Smooth muscle cell (in vitro differentiated cells): ENCODE measurements at regions not wholly inside any gene's neighbourhood (a gene's known extent, or its start where the extent isn't known, plus 50 kb on each side); places are given as distances from the start of the nearest gene placed in this dataset.

Experiments
- DNase-seq: peaks from one replicate; lab custom pipeline; 2025; ENCODE audit not compliant: unreplicated experiment; lab: John Stamatoyannopoulos, UW
- H2AFZ ChIP-seq: fragments of 200-600 bp; sonication (generic); 2 replicates; pipeline ENCODE4 v1.6.0; 2016; ENCODE audit warnings: antibody characterized with exemption, low read depth, mild to moderate bottlenecking
- H3F3A ChIP-seq: fragments of 200-600 bp; sonication (generic); 2 replicates; pipeline ENCODE4 v1.6.0; 2017; ENCODE audit warnings: antibody characterized with exemption, low read depth
- H3K27ac ChIP-seq: fragments of 200-600 bp; sonication (generic); 2 replicates; pipeline ENCODE4 v1.5.1; 2016; ENCODE audit warnings: low read depth, mild to moderate bottlenecking
- H3K27me3 ChIP-seq: fragments of 200-600 bp; sonication (generic); 2 replicates; pipeline ENCODE4 v1.6.1; 2016; ENCODE audit warnings: low read depth, mild to moderate bottlenecking
- H3K36me3 ChIP-seq: fragments of 200-600 bp; sonication (generic); 2 replicates; pipeline ENCODE4 v1.5.1; 2016; ENCODE audit warnings: low read depth
- H3K4me1 ChIP-seq: fragments of 200-600 bp; sonication (generic); 2 replicates; pipeline ENCODE4 v1.5.1; 2016; ENCODE audit warnings: low read depth
- H3K4me2 ChIP-seq: fragments of 200-600 bp; sonication (generic); 2 replicates; pipeline ENCODE4 v1.6.0; 2016; ENCODE audit warnings: mild to moderate bottlenecking
- H3K4me3 ChIP-seq: fragments of 200-600 bp; sonication (generic); 2 replicates; pipeline ENCODE4 v1.5.1; 2016; ENCODE audit warnings: mild to moderate bottlenecking
- H3K79me2 ChIP-seq: fragments of 200-600 bp; sonication (generic); 2 replicates; pipeline ENCODE4 v1.6.0; 2016; ENCODE audit warnings: low read depth, mild to moderate bottlenecking
- H3K9ac ChIP-seq: fragments of 200-600 bp; sonication (generic); 2 replicates; pipeline ENCODE4 v1.6.0; 2016; ENCODE audit warnings: low read depth
- H3K9me3 ChIP-seq: fragments of 200-600 bp; sonication (generic); replicated peaks from 2 replicates; pipeline ENCODE4 v1.5.1; 2016; ENCODE audit warnings: low read depth
- H4K20me1 ChIP-seq: fragments of 200-600 bp; sonication (generic); 2 replicates; pipeline ENCODE4 v1.6.0; 2016; ENCODE audit warnings: low read depth
- CTCF ChIP-seq: fragments of 200-600 bp; sonication (generic); IDR thresholded peaks from 2 replicates; pipeline ENCODE4 v1.5.1; 2017; ENCODE audit warnings: borderline replicate concordance, mild to moderate bottlenecking, antibody characterized with exemption; ENCODE audit not compliant: insufficient read depth, poor library complexity, severe bottlenecking
- WGBS: methylation state at CpG from one replicate; pipeline ENCODE4 v1.1.7; 2016; ENCODE audit warnings: low lambda C conversion rate; 5-methylcytosine and 5-hydroxymethylcytosine counted together

- Histone ChIP-seq H3K79me2 (no peaks in the 10 kb centered on the region), H3K27ac (no peak overlapping the region), H3K4me3 (no peak overlapping the region), H2AFZ (no peak overlapping the region), H3K4me2 (no peak overlapping the region), H3K36me3 (no peaks in the 10 kb centered on the region), H3F3A (peaks cover 6% of the 10 kb centered on the region), H3K27me3 (no peaks in the 10 kb centered on the region), H4K20me1 (no peaks in the 10 kb centered on the region), H3K4me1 (no peaks in the 10 kb centered on the region), H3K9me3 (no peaks in the 10 kb centered on the region), H3K9ac (no peak overlapping the region)
- DNase-seq, result no peak
- TF ChIP-seq CTCF, result no peak
- 90% methylated on average over 10 of the region's 10 CpGs for WGBS
Observed at GRCh38 chr9:89734600-89735041, 129.8 kb downstream of the GADD45G start.

- Histone ChIP-seq H3K4me1 (peaks cover 4% of the 10 kb centered on the region), H4K20me1 (no peaks in the 10 kb centered on the region), H3K9me3 (no peaks in the 10 kb centered on the region), H3K4me3 (no peak overlapping the region), H3K27ac (no peak overlapping the region), H3K27me3 (no peaks in the 10 kb centered on the region), H2AFZ (no peak overlapping the region), H3K79me2 (no peaks in the 10 kb centered on the region), H3K36me3 (no peaks in the 10 kb centered on the region), H3K9ac (no peak overlapping the region), H3F3A (no peaks in the 10 kb centered on the region), H3K4me2 (no peak overlapping the region)
- WGBS, result 70% methylated on average over 11 of the region's 11 CpGs
- no peak for DNase-seq
- TF ChIP-seq CTCF, result no peak
Observed at GRCh38 chr9:89738137-89738932, 133.5 kb downstream of the GADD45G start.

GRCh38 chr9:89739511-89739910 is 134.7 kb downstream of the GADD45G start:
- Histone ChIP-seq H3K27ac (no peak overlapping the region), H3F3A (no peaks in the 10 kb centered on the region)

More at GRCh38 chr9:89739511-89739910, 134.7 kb downstream of the GADD45G start:
- Histone ChIP-seq H3K4me2 (no peak overlapping the region), H3K9ac (no peak overlapping the region), H3K36me3 (no peaks in the 10 kb centered on the region), H3K79me2 (no peaks in the 10 kb centered on the region), H4K20me1 (no peaks in the 10 kb centered on the region), H3K27me3 (no peaks in the 10 kb centered on the region), H3K9me3 (no peaks in the 10 kb centered on the region), H2AFZ (no peak overlapping the region), H3K4me3 (no peak overlapping the region), H3K4me1 (peaks cover 11% of the 10 kb centered on the region)
- WGBS, result 72% methylated on average over 4 of the region's 4 CpGs
- TF ChIP-seq CTCF, result no peak
- no peak for DNase-seq
